Pulmonary artery endothelial cell (primary cell): ENCODE measurements at regions not wholly inside any gene's neighbourhood (a gene's known extent, or its start where the extent isn't known, plus 50 kb on each side); places are given as distances from the start of the nearest gene placed in this dataset.
A peak's percentile ranks its signal among the peaks of the same experiment; 100 is the strongest.

Experiments
- DNase-seq: peaks from one replicate; pipeline ENCODE4 v3.0.0-alpha.2; 2011; ENCODE audit warnings: low read depth, low spot score

GRCh38 chr3:115325539-115325938 lies 178.5 kb upstream of the ZBTB20 start:
- DNase-seq: no peak

GRCh38 chr3:115330430-115330829 lies 183.3 kb upstream of the ZBTB20 start:
- DNase-seq: no peak

DNA sequence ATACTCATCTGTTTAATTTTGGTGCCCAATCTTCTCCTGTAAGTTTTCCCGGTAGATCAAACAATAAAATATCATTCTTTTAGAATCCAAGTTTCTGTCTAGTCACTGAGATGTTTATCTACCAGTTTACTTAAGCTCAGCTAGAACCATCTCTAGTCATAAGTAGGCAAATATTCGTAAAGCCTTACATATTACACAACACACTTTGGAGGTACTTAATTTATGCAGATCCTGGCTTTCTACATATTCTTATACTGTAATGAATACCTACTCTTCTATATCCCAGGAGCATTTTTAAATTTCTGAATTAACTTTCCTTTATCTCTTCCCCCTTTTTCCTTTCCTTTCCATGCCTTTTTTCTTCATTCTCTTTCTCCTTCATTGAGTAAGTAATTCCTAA lies 185.9 kb upstream of the ZBTB20 start:
- no peak for DNase-seq

DNA sequence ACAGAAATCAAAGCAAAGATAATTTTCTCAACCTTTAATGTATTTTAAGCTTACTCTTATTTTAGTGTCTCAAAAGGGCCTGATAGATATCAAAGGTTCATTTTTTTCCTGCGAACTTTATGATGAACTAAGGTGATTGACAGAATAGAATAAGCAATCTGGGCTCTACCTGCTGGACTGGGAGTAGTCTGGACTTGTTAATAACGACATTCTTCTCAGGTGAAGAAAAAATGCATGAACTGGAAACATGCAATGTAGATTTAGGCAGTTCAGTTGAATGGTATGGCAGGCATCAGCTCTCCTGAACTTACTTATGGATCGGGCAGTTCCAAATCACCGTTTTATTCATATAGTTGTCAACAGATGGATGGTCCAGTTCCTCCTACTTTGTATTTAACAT lies 189.7 kb upstream of the ZBTB20 start:
- no peak for DNase-seq

DNA sequence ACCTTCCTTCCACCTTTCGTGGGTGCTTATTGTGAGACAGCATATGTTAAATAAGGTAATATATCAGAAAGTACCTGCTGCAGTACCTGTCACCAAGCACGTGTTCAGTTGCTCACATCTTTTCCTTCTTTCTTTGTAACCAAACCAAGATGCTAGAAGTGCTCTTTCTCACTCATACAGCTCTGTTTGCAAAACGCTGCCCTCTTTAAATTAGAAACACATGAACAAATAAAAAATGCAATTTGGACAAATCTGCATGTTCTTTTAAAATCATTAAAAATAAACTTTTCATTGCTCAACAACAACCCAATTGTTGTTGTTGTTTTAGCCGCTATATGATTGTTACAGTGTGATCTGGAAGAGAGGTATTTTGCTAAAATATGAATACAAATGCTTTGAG lies 193.5 kb upstream of the ZBTB20 start:
- no peak for DNase-seq

- DNase-seq: no peak
These were observed 194.1 kb upstream of the ZBTB20 start for GRCh38 chr3:115341208-115341607.

- peak; percentile 19 for DNase-seq
These were observed 200.6 kb upstream of the ZBTB20 start for GRCh38 chr3:115347737-115348136.

- DNase-seq: no peak
These were observed 201.3 kb upstream of the ZBTB20 start for GRCh38 chr3:115348412-115348811.

- no peak for DNase-seq
These were observed 202.1 kb upstream of the ZBTB20 start for GRCh38 chr3:115348951-115349745.

DNA sequence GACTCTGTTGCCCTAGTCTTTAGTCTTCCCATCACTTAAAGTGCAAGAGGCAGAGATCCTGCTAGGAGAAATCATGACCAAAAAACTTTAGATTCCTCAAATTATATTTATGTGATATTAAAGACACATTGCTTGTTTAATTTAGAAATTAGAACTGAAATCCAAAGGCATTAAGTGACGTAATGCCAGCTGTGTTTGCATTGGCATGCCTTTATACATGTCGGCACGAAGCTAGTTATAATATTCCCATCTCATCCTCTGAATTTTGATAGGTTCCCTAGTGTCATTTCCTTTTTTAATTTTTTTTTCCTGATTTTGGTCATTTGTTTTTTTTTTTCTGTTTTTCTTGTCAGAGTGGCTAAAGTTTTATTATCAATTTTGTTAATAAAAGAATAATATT lies 203.5 kb upstream of the ZBTB20 start:
- no peak for DNase-seq

GRCh38 chr3:115351193-115351592 lies 204.1 kb upstream of the ZBTB20 start:
- DNase-seq: no peak

DNA sequence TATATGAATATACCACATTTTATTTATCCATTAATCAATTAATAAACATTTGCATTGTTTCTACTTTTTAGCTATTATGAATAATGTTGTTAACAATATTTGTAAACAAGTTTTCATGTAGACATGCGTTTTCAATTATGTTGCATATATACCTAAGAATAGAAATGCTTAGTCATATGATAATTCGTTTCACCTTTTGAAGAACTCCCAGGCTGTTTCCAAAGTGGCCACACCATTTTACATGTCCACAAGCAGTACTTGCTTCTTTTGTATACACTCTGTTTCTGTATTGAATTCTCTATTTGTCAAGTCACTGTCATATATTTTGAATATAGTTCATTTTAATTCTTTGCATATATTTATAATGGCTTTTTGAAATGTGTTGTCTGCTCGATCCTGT lies 206.9 kb upstream of the ZBTB20 start:
- no peak for DNase-seq

- DNase-seq: no peak
These were observed 210.4 kb upstream of the ZBTB20 start for GRCh38 chr3:115357456-115357855.

- no peak for DNase-seq
These were observed 212.4 kb upstream of the ZBTB20 start for GRCh38 chr3:115359536-115359935.

- no peak for DNase-seq
These were observed 214.7 kb upstream of the ZBTB20 start for GRCh38 chr3:115361806-115362205.

DNA sequence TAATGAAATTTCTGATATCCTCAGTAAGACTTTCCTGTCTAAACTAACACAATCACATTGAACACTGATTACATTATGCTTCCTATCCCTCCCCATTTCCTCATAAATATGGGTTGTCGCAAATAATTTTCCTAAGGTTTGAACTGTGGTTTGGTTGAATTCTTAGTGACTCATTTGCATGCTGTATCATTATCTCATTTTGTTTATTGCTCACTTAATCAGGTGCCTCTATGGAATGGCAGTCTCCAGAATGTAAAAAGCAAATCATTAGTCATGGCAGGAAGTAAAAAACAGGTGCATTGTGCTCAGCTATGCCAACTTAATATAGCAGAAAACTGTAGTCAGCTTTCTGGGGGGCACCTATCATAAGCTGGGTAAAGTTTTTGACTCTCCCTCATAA lies 216.0 kb upstream of the ZBTB20 start:
- DNase-seq: no peak

- no peak for DNase-seq
These were observed 221.9 kb upstream of the ZBTB20 start for GRCh38 chr3:115369021-115369420.

GRCh38 chr3:115375362-115375761 lies 228.3 kb upstream of the ZBTB20 start:
- no peak for DNase-seq

- DNase-seq: no peak
These were observed 233.9 kb upstream of the ZBTB20 start for GRCh38 chr3:115380883-115381572.

- no peak for DNase-seq
These were observed 234.5 kb upstream of the ZBTB20 start for GRCh38 chr3:115381573-115381912.

DNA sequence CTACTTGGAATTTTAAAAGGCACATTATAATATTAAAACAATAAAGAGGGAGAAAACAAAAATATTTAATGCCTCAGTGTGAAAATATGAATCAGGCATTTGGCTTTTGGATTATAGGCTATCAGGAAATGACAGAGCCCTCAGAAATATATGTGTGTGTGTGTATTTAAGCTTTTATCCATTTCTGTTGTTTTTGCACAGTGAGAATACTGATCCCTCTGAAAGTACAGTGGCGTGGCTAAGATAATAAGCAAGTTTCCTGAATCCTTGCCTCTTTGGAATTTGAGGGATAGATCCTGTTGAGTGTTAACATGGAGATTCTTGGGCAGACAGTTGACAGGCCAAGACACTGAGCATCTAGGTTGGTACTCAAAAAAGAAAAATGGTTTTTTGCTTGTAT lies 234.8 kb upstream of the ZBTB20 start:
- no peak for DNase-seq

DNA sequence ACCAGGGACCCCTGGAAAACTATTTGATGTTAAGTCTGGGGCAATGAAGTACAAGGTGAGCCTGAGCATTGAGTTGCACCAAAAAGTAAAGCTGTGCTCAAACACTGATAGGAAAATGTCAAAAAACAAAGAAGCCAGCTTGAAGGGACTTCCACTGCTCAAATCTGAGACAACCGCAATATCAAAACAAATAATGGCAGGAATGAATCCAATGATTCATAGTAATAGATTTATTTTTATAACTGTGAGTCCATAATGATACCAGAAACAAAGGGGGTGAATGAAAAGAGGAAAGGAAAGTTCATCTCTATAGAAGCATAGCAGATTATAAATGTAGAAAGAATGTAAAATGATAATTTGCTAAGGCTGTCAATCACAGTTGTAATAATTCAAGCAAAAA lies 237.3 kb upstream of the ZBTB20 start:
- DNase-seq: no peak
